ENCODE measurements at regions not wholly inside any gene's neighbourhood (a gene's known extent, or its start where the extent isn't known, plus 50 kb on each side); places are given as distances from the start of the nearest gene placed in this dataset.
A peak's percentile ranks its signal among the peaks of the same experiment; 100 is the strongest.

DNA sequence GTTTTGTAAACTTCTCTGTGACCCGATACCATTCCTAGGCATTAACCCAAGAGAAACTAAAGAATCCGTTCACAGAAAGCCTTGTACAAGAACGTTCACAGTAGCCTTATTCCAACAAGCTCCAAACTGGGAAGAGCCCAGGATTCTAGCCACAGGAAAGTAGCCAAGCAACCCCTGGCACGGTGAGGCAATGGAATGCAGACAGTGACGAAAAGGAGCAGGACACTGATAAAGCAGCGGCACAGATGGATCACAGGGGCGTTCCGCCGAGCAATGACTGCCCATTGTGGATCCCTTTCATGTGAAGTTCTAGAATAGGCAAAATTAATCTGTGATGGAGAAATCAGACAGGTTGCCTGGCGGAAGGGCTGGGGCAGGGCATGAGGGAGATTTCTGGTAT lies 198.7 kb upstream of the CHRNA7 start:
- Histone ChIP-seq H3K9me3 (ENCODE audit: insufficient read depth, low read length) (no peaks in the 10 kb centered on the region), H3K27ac (ENCODE audit: low read length) (no peak overlapping the region), H2AFZ (ENCODE audit: low read depth, low read length) (no peak overlapping the region), H3K4me2 (ENCODE audit: low read length) (no peak overlapping the region), H3K4me1 (ENCODE audit: low read length) (peaks cover 20% of the 10 kb centered on the region), H3K79me2 (ENCODE audit: low read length) (no peaks in the 10 kb centered on the region), H3K36me3 (replicated peaks; ENCODE audit: low read depth, low read length) (no peaks in the 10 kb centered on the region), H3K4me3 (ENCODE audit: low read length) (no peak overlapping the region), H3K27me3 (ENCODE audit: low read depth, low read length) (no peaks in the 10 kb centered on the region), H4K20me1 (ENCODE audit: insufficient read depth, low read length) (no peaks in the 10 kb centered on the region), H3K9ac (ENCODE audit: low read length) (no peak overlapping the region)
- TF ChIP-seq, protein P1, sequence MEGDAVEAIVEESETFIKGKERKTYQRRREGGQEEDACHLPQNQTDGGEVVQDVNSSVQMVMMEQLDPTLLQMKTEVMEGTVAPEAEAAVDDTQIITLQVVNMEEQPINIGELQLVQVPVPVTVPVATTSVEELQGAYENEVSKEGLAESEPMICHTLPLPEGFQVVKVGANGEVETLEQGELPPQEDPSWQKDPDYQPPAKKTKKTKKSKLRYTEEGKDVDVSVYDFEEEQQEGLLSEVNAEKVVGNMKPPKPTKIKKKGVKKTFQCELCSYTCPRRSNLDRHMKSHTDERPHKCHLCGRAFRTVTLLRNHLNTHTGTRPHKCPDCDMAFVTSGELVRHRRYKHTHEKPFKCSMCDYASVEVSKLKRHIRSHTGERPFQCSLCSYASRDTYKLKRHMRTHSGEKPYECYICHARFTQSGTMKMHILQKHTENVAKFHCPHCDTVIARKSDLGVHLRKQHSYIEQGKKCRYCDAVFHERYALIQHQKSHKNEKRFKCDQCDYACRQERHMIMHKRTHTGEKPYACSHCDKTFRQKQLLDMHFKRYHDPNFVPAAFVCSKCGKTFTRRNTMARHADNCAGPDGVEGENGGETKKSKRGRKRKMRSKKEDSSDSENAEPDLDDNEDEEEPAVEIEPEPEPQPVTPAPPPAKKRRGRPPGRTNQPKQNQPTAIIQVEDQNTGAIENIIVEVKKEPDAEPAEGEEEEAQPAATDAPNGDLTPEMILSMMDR (IDR thresholded peaks at IDR 0.05; ENCODE audit: low read depth, low read length), result no peak
- TF ChIP-seq EZH2phosphoT487 (IDR thresholded peaks at IDR 0.05; ENCODE audit: low read depth), result no peak

GRCh38 chr15:31834654-31835053 lies 195.7 kb upstream of the CHRNA7 start:
- no peak overlapping the region for H3K9ac ChIP-seq (ENCODE audit: low read length)

GRCh38 chr15:31839388-31839787 lies 190.9 kb upstream of the CHRNA7 start:
- no peaks in the 10 kb centered on the region for H3K9me3 ChIP-seq (ENCODE audit: insufficient read depth, low read length)
- no peak overlapping the region for H3K4me3 ChIP-seq (ENCODE audit: low read length)
- H3K9ac ChIP-seq (ENCODE audit: low read length), result no peak overlapping the region
- no peak overlapping the region for H2AFZ ChIP-seq (ENCODE audit: low read depth, low read length)
- no peak overlapping the region for H3K27ac ChIP-seq (ENCODE audit: low read length)
- H3K27me3 ChIP-seq (ENCODE audit: low read depth, low read length), result no peaks in the 10 kb centered on the region
- H4K20me1 ChIP-seq (ENCODE audit: insufficient read depth, low read length), result no peaks in the 10 kb centered on the region
- TF ChIP-seq EZH2phosphoT487 (IDR thresholded peaks at IDR 0.05; ENCODE audit: low read depth), result no peak
- TF ChIP-seq, protein P1 (IDR thresholded peaks at IDR 0.05; ENCODE audit: low read depth, low read length), result no peak
- no peak overlapping the region for H3K4me2 ChIP-seq (ENCODE audit: low read length)
- H3K79me2 ChIP-seq (ENCODE audit: low read length), result no peaks in the 10 kb centered on the region
- H3K36me3 ChIP-seq (replicated peaks; ENCODE audit: low read depth, low read length), result no peaks in the 10 kb centered on the region
- peaks cover 19% of the 10 kb centered on the region for H3K4me1 ChIP-seq (ENCODE audit: low read length)

More at GRCh38 chr15:31834654-31835053, 195.7 kb upstream of the CHRNA7 start:
- Histone ChIP-seq H3K27me3 (ENCODE audit: low read depth, low read length) (no peaks in the 10 kb centered on the region), H3K36me3 (replicated peaks; ENCODE audit: low read depth, low read length) (no peaks in the 10 kb centered on the region), H2AFZ (ENCODE audit: low read depth, low read length) (no peak overlapping the region), H3K27ac (ENCODE audit: low read length) (no peak overlapping the region), H4K20me1 (ENCODE audit: insufficient read depth, low read length) (no peaks in the 10 kb centered on the region), H3K4me1 (ENCODE audit: low read length) (peaks cover 19% of the 10 kb centered on the region), H3K79me2 (ENCODE audit: low read length) (no peaks in the 10 kb centered on the region), H3K4me2 (ENCODE audit: low read length) (no peak overlapping the region), H3K9me3 (ENCODE audit: insufficient read depth, low read length) (no peaks in the 10 kb centered on the region), H3K4me3 (ENCODE audit: low read length) (no peak overlapping the region)
- TF ChIP-seq, protein P1 (IDR thresholded peaks at IDR 0.05; ENCODE audit: low read depth, low read length), result no peak
- TF ChIP-seq EZH2phosphoT487 (IDR thresholded peaks at IDR 0.05; ENCODE audit: low read depth), result no peak

GRCh38 chr15:31840849-31841476 lies 189.4 kb upstream of the CHRNA7 start:
- H3K27me3 ChIP-seq (ENCODE audit: low read depth, low read length), result no peaks in the 10 kb centered on the region
- peaks cover 14% of the 10 kb centered on the region for H3K4me1 ChIP-seq (ENCODE audit: low read length)
- no peak overlapping the region for H3K9ac ChIP-seq (ENCODE audit: low read length)
- no peak overlapping the region for H3K4me3 ChIP-seq (ENCODE audit: low read length)
- H3K9me3 ChIP-seq (ENCODE audit: insufficient read depth, low read length), result no peaks in the 10 kb centered on the region
- H3K36me3 ChIP-seq (replicated peaks; ENCODE audit: low read depth, low read length), result no peaks in the 10 kb centered on the region
- no peak overlapping the region for H3K27ac ChIP-seq (ENCODE audit: low read length)
- no peaks in the 10 kb centered on the region for H4K20me1 ChIP-seq (ENCODE audit: insufficient read depth, low read length)
- H3K4me2 ChIP-seq (ENCODE audit: low read length), result peak overlapping the region; percentile 41; the same call in 1 of the 2 replicates
- no peaks in the 10 kb centered on the region for H3K79me2 ChIP-seq (ENCODE audit: low read length)
- no peak overlapping the region for H2AFZ ChIP-seq (ENCODE audit: low read depth, low read length)
- no peak for TF ChIP-seq EZH2phosphoT487 (IDR thresholded peaks at IDR 0.05; ENCODE audit: low read depth)
- TF ChIP-seq, protein P1 (IDR thresholded peaks at IDR 0.05; ENCODE audit: low read depth, low read length), result no peak
